ENCODE measurements at regions not wholly inside any gene's neighbourhood (a gene's known extent, or its start where the extent isn't known, plus 50 kb on each side); places are given as distances from the start of the nearest gene placed in this dataset.

GRCh38 chr9:80793706-80794105 is 895.6 kb downstream of the TLE1 start:
- CTCF ChIA-PET (ENCODE audit: partially characterized antibody) = no interaction called here

More at GRCh38 chr9:80793706-80794105, 895.6 kb downstream of the TLE1 start:
- Histone ChIP-seq H2BK15ac (ENCODE audit: low read length) (no peak overlapping the region), H3K79me1 (ENCODE audit: low read depth, low read length) (no peaks in the 10 kb centered on the region), H4K91ac (replicated peaks; ENCODE audit: insufficient read length, low read length) (no peak overlapping the region), H2BK12ac (ENCODE audit: low read depth, low read length) (no peak overlapping the region), H3K27me3 (replicated peaks in 1 of 4; ENCODE audit: control insufficient read depth in 3 of 4, extremely low read depth in 1 of 4, insufficient read depth in 3 of 4, low read length in 3 of 4) (no peaks in the 10 kb centered on the region), H3K23me2 (ENCODE audit: low read depth, low read length) (no peaks in the 10 kb centered on the region), H3K27ac (ENCODE audit: low read depth, low read length) (no peak overlapping the region), H3K9me3 (ENCODE audit: insufficient read depth in 2 of 2, low read depth in 1 of 2, low read length in 1 of 2) (no peaks in the 10 kb centered on the region), H3K9ac (replicated peaks in 1 of 4; ENCODE audit: extremely low read depth in 1 of 4, low read depth in 3 of 4, low read length in 3 of 4) (no peak overlapping the region), H3K4me3 (ENCODE audit: extremely low read depth in 1 of 4, insufficient read depth in 2 of 4, low read depth in 3 of 4, low read length in 4 of 4) (no peak overlapping the region), H2BK120ac (replicated peaks; ENCODE audit: low read depth, low read length) (no peak overlapping the region), H3K23ac (ENCODE audit: insufficient read length) (no peak overlapping the region), H3K14ac (ENCODE audit: insufficient read length) (no peak overlapping the region), H3K56ac (replicated peaks; ENCODE audit: insufficient read length, low read depth, low read length) (no peak overlapping the region), H2AFZ (ENCODE audit: low read length) (no peak overlapping the region), H3K4me1 (replicated peaks in 1 of 4; ENCODE audit: control insufficient read depth in 3 of 4, insufficient read depth in 4 of 4, low read length in 3 of 4) (no peaks in the 10 kb centered on the region; a peak in 1 of 7 replicates), H4K5ac (ENCODE audit: insufficient read length, low read depth, low read length) (no peak overlapping the region), H4K20me1 (replicated peaks in 1 of 2; ENCODE audit: control insufficient read depth in 1 of 2, insufficient read depth in 2 of 2, low read length in 2 of 2) (no peaks in the 10 kb centered on the region), H3K4me2 (ENCODE audit: insufficient read depth in 1 of 2, low read depth in 2 of 2, low read length in 2 of 2) (no peak overlapping the region), H2BK5ac (ENCODE audit: low read depth, low read length) (no peak overlapping the region), H2AK5ac (ENCODE audit: low read depth, low read length) (no peak overlapping the region), H2BK20ac (ENCODE audit: low read length) (no peak overlapping the region), H3K36me3 (ENCODE audit: control insufficient read depth in 2 of 4, insufficient read depth in 4 of 4, low read length in 3 of 4) (no peaks in the 10 kb centered on the region), H3K4ac (replicated peaks; ENCODE audit: insufficient read length, low read depth, low read length) (no peak overlapping the region), H3K18ac (ENCODE audit: extremely low read depth, low read length) (no peak overlapping the region), H4K8ac (ENCODE audit: extremely low read depth, insufficient read depth, low read length) (no peak overlapping the region), H3K79me2 (ENCODE audit: control insufficient read depth in 1 of 2, insufficient read depth in 2 of 2, low read length in 2 of 2) (no peaks in the 10 kb centered on the region)
- DNase-seq (ENCODE audit: low read depth in 1 of 2, low spot score in 2 of 2) = no peak
- TF ChIP-seq SP2 (IDR thresholded peaks at IDR 0.05; ENCODE audit: low read length) (no peak), JUND (IDR thresholded peaks at IDR 0.05; ENCODE audit: low read length) (no peak), CBX5 (IDR thresholded peaks at IDR 0.05; ENCODE audit: low read depth, low read length) (no peak), CREB1 (IDR thresholded peaks at IDR 0.05) (no peak), RAD21 (IDR thresholded peaks at IDR 0.05 in 1 of 2, conservative IDR thresholded peaks at IDR 0.05 in 1 of 2; ENCODE audit: low read depth in 2 of 2, low read length in 2 of 2) (no peak), EZH2 (IDR thresholded peaks at IDR 0.05; ENCODE audit: low read depth, low read length, severe bottlenecking) (no peak)
- TF ChIP-seq, protein P1, sequence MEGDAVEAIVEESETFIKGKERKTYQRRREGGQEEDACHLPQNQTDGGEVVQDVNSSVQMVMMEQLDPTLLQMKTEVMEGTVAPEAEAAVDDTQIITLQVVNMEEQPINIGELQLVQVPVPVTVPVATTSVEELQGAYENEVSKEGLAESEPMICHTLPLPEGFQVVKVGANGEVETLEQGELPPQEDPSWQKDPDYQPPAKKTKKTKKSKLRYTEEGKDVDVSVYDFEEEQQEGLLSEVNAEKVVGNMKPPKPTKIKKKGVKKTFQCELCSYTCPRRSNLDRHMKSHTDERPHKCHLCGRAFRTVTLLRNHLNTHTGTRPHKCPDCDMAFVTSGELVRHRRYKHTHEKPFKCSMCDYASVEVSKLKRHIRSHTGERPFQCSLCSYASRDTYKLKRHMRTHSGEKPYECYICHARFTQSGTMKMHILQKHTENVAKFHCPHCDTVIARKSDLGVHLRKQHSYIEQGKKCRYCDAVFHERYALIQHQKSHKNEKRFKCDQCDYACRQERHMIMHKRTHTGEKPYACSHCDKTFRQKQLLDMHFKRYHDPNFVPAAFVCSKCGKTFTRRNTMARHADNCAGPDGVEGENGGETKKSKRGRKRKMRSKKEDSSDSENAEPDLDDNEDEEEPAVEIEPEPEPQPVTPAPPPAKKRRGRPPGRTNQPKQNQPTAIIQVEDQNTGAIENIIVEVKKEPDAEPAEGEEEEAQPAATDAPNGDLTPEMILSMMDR (IDR thresholded peaks at IDR 0.05; ENCODE audit: control extremely low read depth in 1 of 3, insufficient read depth in 1 of 3, low read depth in 1 of 3, low read length in 3 of 3) = no peak
- POLR2A ChIA-PET (ENCODE audit: partially characterized antibody) = no interaction called here
- no peak for FAIRE-seq
